Stimulated activated effector memory CD8-positive, alpha-beta T cell treated with anti-CD3 and anti-CD28 coated beads, Interleukin-12 subunit alpha, Interleukin-12 subunit beta, amount 100 ng/mL, for 72 hours (primary cell): ENCODE measurements at regions not wholly inside any gene's neighbourhood (a gene's known extent, or its start where the extent isn't known, plus 50 kb on each side); places are given as distances from the start of the nearest gene placed in this dataset.
"Not testable (repeated sequence)": the region's sequence is repeated elsewhere in the genome, so short reads cannot be mapped to it uniquely, and the experiment has no call there.

Source experiments
- ATAC-seq: fragments of 150-1000 bp; cut with Tn5 transposase; 2 replicates; pipeline ENCODE4 v1.10.0; 2021
- DNase-seq, 2 donors: peaks; one replicate each; pipeline ENCODE4 v3.0.0; 2021 to 2022; ENCODE audit warnings: low spot score in 2 of 2
- H3K27ac Mint-ChIP-seq: one replicate; pipeline ENCODE4 v1.8.0; 2022; ENCODE audit warnings: mild to moderate bottlenecking, mixed read lengths
- H3K36me3 Mint-ChIP-seq: one replicate; pipeline ENCODE4 v1.8.0; 2022; ENCODE audit warnings: mild to moderate bottlenecking, mixed read lengths
- H3K4me1 Mint-ChIP-seq: one replicate; pipeline ENCODE4 v1.8.0; 2022; ENCODE audit warnings: mixed read lengths
- H3K4me3 Mint-ChIP-seq: one replicate; pipeline ENCODE4 v1.8.0; 2022; ENCODE audit warnings: mild to moderate bottlenecking, mixed read lengths
- H3K9me3 Mint-ChIP-seq: one replicate; pipeline ENCODE4 v1.8.0; 2022; ENCODE audit warnings: mixed read lengths

- no peaks in the 10 kb centered on the region for H3K4me1 Mint-ChIP-seq
- H3K4me3 Mint-ChIP-seq, result no peak overlapping the region
- no peaks in the 10 kb centered on the region for H3K36me3 Mint-ChIP-seq
- ATAC-seq (no peak), DNase-seq (no peak)
- no peak overlapping the region for H3K27ac Mint-ChIP-seq
- H3K9me3 Mint-ChIP-seq, result no peaks in the 10 kb centered on the region
Observed at GRCh38 chr14:96693252-96693820, 103.8 kb upstream of the VRK1 start.

- ATAC-seq (no peak), DNase-seq (no peak)
- no peaks in the 10 kb centered on the region for H3K4me1 Mint-ChIP-seq
- H3K27ac Mint-ChIP-seq, result no peak overlapping the region
- no peak overlapping the region for H3K4me3 Mint-ChIP-seq
- no peaks in the 10 kb centered on the region for H3K9me3 Mint-ChIP-seq
- no peaks in the 10 kb centered on the region for H3K36me3 Mint-ChIP-seq
Observed at GRCh38 chr14:96693987-96694386, 103.2 kb upstream of the VRK1 start.

- H3K4me1 Mint-ChIP-seq, result peaks cover 9% of the 10 kb centered on the region
- no peak overlapping the region for H3K27ac Mint-ChIP-seq
- no peak overlapping the region for H3K4me3 Mint-ChIP-seq
- ATAC-seq (peak; percentile 55), DNase-seq (no peak)
- H3K9me3 Mint-ChIP-seq, result no peaks in the 10 kb centered on the region
- H3K36me3 Mint-ChIP-seq, result no peaks in the 10 kb centered on the region
Observed at GRCh38 chr14:96698960-96699539, 98.1 kb upstream of the VRK1 start.

GRCh38 chr14:96699666-96700065, 97.5 kb upstream of the VRK1 start:
- Mint-ChIP-seq H3K36me3 (no peaks in the 10 kb centered on the region), H3K27ac (no peak overlapping the region), H3K9me3 (no peaks in the 10 kb centered on the region), H3K4me3 (no peak overlapping the region), H3K4me1 (peaks cover 10% of the 10 kb centered on the region)
- no peak for DNase-seq
- ATAC-seq, result no peak

- no peaks in the 10 kb centered on the region for H3K36me3 Mint-ChIP-seq
- DNase-seq (no peak), ATAC-seq (no peak)
- peaks cover 10% of the 10 kb centered on the region for H3K4me1 Mint-ChIP-seq
- no peak overlapping the region for H3K4me3 Mint-ChIP-seq
- no peaks in the 10 kb centered on the region for H3K9me3 Mint-ChIP-seq
- no peak overlapping the region for H3K27ac Mint-ChIP-seq
Observed at GRCh38 chr14:96702831-96703230, 94.4 kb upstream of the VRK1 start.

- Mint-ChIP-seq H3K27ac (no peak overlapping the region), H3K4me3 (no peak overlapping the region)
- no peak for ATAC-seq
Observed at GRCh38 chr14:96705422-96706092, 91.6 kb upstream of the VRK1 start.

GRCh38 chr14:96706893-96707292, 90.3 kb upstream of the VRK1 start:
- DNase-seq (no peak), ATAC-seq (no peak)
- H3K4me1 Mint-ChIP-seq, result peaks cover 10% of the 10 kb centered on the region
- no peak overlapping the region for H3K27ac Mint-ChIP-seq
- no peaks in the 10 kb centered on the region for H3K36me3 Mint-ChIP-seq
- H3K4me3 Mint-ChIP-seq, result no peak overlapping the region
- H3K9me3 Mint-ChIP-seq, result no peaks in the 10 kb centered on the region

More at GRCh38 chr14:96705422-96706092, 91.6 kb upstream of the VRK1 start:
- no peak for DNase-seq
- Mint-ChIP-seq H3K9me3 (no peaks in the 10 kb centered on the region), H3K4me1 (peaks cover 10% of the 10 kb centered on the region), H3K36me3 (no peaks in the 10 kb centered on the region)

GRCh38 chr14:96710060-96710666, 87.0 kb upstream of the VRK1 start:
- ATAC-seq, result peak; percentile 49
- Mint-ChIP-seq H3K4me3 (no peak overlapping the region), H3K27ac (no peak overlapping the region)

GRCh38 chr14:96711559-96712267, 85.5 kb upstream of the VRK1 start:
- ATAC-seq (no peak), DNase-seq (no peak)
- H3K36me3 Mint-ChIP-seq, result no peaks in the 10 kb centered on the region
- no peaks in the 10 kb centered on the region for H3K4me1 Mint-ChIP-seq
- no peaks in the 10 kb centered on the region for H3K9me3 Mint-ChIP-seq
- no peak overlapping the region for H3K27ac Mint-ChIP-seq
- no peak overlapping the region for H3K4me3 Mint-ChIP-seq

More at GRCh38 chr14:96710060-96710666, 87.0 kb upstream of the VRK1 start:
- Mint-ChIP-seq H3K4me1 (no peaks in the 10 kb centered on the region), H3K9me3 (no peaks in the 10 kb centered on the region), H3K36me3 (no peaks in the 10 kb centered on the region)
- DNase-seq, result no peak

GRCh38 chr14:96713426-96713825, 83.8 kb upstream of the VRK1 start:
- H3K4me3 Mint-ChIP-seq, result no peak overlapping the region
- no peak for ATAC-seq
- H3K27ac Mint-ChIP-seq, result no peak overlapping the region
- no peak for DNase-seq
- no peaks in the 10 kb centered on the region for H3K9me3 Mint-ChIP-seq
- no peaks in the 10 kb centered on the region for H3K36me3 Mint-ChIP-seq
- no peaks in the 10 kb centered on the region for H3K4me1 Mint-ChIP-seq

- ATAC-seq, H3K9me3 Mint-ChIP-seq, H3K36me3 Mint-ChIP-seq, H3K27ac Mint-ChIP-seq, DNase-seq, H3K4me3 Mint-ChIP-seq, H3K4me1 Mint-ChIP-seq: not testable (repeated sequence)
Observed at GRCh38 chr14:96714537-96714936, 82.6 kb upstream of the VRK1 start.

- Mint-ChIP-seq H3K36me3 (no peaks in the 10 kb centered on the region), H3K4me3 (no peak overlapping the region), H3K4me1 (no peaks in the 10 kb centered on the region), H3K27ac (no peak overlapping the region), H3K9me3 (no peaks in the 10 kb centered on the region)
- ATAC-seq, result no peak
- no peak for DNase-seq
Observed at GRCh38 chr14:96717116-96717515, 80.1 kb upstream of the VRK1 start.

GRCh38 chr14:96718407-96718806, 78.8 kb upstream of the VRK1 start:
- Mint-ChIP-seq H3K27ac (no peak overlapping the region), H3K4me1 (no peaks in the 10 kb centered on the region), H3K9me3 (no peaks in the 10 kb centered on the region), H3K36me3 (no peaks in the 10 kb centered on the region), H3K4me3 (no peak overlapping the region)
- ATAC-seq, result no peak
- DNase-seq, result no peak

GRCh38 chr14:96720702-96721101, 76.5 kb upstream of the VRK1 start:
- H3K4me3 Mint-ChIP-seq, H3K36me3 Mint-ChIP-seq, H3K27ac Mint-ChIP-seq, ATAC-seq, H3K9me3 Mint-ChIP-seq, H3K4me1 Mint-ChIP-seq, DNase-seq: not testable (repeated sequence)

GRCh38 chr14:96722736-96723135, 74.4 kb upstream of the VRK1 start:
- ATAC-seq (no peak), DNase-seq (no peak)
- no peak overlapping the region for H3K4me3 Mint-ChIP-seq
- no peaks in the 10 kb centered on the region for H3K9me3 Mint-ChIP-seq
- H3K4me1 Mint-ChIP-seq, result no peaks in the 10 kb centered on the region
- H3K27ac Mint-ChIP-seq, result no peak overlapping the region
- H3K36me3 Mint-ChIP-seq, result no peaks in the 10 kb centered on the region
